ACHN (cell line): ENCODE measurements at regions not wholly inside any gene's neighbourhood (a gene's known extent, or its start where the extent isn't known, plus 50 kb on each side); places are given as distances from the start of the nearest gene placed in this dataset.

Experiments
- DNase-seq: peaks from one replicate; pipeline ENCODE4 v3.0.0-alpha.2; 2015
- in situ Hi-C: cut with HindIII; loops from 2 replicates; pipeline ENCODE4 v1.10.0; 2017; ENCODE audit warnings: low sequenced_read_pairs, low pct_ligation_motif_present, low pct_unique_long_range_greater_than_20kb

DNA sequence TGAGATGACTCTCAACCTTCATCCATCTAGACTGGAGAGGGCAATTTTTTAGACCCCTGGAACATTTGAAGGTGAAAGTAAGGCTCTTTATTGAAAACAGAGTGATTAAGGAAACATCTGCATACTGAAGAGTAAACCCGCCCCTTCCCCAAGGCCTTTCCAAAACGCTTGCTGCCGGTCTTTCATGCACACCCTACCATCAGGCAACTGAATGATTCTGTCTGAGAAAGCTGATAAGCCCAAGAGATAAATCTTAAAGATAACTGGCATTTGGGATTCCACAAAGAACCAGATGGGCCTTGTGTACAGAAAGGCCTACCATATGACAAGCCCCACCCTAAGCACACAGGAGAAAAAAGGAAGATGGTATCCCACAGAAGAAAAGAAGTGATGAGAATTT is 54.4 kb upstream of the PIK3R1 start:
- in situ Hi-C loops, result no loop called here

DNA sequence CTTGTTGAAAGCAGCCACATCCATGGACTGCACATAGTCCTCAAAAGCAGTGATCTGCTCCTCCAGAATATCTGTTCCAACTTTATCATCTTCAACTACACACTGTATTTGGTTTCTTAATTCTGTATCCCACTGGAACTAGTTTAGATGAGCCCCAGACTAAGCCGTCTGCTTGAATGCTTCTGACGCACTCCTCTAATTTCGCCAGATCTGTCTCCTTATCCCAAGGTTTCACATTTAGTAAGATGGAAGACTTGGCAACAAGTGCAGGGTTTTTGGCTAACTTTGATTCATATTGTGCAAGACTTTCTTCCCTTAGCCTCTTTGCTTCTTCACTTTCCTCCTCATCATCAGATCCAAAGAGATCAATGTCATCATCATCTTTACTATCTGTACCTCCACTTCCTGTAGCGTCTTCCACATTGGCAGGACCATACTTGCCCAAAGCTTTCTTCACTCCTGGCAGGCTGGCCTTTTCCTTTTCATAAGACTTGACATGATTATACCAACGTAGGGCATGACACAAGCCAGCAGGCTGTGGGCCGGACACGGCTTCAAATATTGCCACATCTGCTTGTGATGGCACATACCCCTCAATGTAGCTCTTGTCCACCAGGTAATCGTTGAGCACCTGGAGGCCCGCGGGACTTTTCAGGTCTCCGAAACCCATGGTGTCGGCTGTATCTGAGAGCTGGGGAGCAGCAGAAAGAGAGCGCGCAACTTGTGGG is 56.2 kb upstream of the PIK3R1 start:
- in situ Hi-C loops, result no loop called here
- DNase-seq, result no peak

More for the DNA sequence above, 54.4 kb upstream of the PIK3R1 start:
- DNase-seq, result no peak

DNA sequence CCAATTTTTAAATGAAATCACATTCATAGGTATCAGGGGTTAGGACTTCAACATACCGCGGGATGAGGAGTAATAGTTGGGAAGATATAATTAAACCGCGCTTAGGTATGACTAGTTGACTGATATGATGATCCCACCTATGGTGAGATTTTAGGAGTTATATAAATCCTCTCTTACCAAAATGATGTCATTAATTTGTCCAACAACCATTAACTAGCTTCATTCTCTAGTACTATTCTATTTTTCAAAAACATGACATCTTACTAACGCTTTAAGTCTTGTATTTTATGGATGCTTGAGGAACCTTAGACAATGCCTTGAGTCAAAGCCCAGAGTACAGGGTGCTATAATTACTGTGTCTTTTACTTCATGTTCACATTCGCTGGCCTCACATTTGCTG is 59.6 kb upstream of the PIK3R1 start:
- DNase-seq, result no peak
- in situ Hi-C loops, result no loop called here

DNA sequence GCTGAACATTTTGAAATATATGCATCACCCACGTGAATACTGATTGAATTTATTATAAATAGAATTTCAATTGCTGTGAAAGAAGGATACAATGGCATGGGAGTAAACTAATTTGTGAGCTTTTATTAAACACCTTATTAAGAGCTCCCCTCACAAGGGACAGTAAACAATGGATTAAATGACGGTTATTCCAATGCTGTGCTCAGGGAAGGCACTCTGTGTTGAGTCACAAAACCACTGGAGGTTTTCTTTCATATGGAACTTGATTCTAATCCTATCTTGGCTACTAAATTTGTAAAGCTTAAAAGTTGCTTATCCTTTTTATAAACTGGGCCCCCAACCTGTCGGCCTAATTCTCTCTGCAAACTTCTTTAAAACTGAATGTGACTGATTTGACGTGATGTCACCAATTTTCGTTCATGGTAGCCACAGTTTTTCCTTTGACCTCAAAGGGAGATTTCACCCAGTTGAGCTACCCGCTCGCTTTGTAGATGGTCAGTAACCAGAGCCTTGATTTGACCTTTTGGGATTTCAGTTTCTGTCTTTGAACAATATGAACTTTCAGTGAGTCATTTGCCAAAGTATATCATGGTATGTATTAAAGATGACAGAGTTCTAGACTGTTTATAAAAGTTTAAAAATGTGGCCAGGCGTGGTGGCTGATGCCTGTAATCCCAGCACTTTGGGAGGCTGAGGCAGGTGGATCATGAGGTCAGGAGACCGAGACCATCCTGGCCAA is 61.3 kb upstream of the PIK3R1 start:
- in situ Hi-C loops, result no loop called here
- DNase-seq, result no peak

DNA sequence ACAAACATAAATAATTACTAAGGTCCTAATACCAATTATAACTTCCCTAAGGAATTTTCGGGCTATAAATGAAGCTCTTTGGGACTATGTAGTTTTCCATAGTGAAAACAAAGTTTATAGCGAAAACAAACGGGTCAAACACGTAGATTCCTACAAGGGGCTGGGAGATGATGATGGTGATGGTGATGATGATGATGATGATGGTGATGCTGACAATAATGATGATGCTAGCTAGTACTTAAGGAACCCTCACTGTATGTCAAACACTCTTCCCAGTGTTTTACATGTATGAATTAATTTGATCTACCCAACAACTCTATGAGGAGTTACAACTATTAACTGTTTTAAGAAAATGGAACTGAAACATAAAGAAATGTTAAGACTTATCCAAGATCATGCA is 63.7 kb upstream of the PIK3R1 start:
- in situ Hi-C loops, result no loop called here
- DNase-seq, result no peak

DNA sequence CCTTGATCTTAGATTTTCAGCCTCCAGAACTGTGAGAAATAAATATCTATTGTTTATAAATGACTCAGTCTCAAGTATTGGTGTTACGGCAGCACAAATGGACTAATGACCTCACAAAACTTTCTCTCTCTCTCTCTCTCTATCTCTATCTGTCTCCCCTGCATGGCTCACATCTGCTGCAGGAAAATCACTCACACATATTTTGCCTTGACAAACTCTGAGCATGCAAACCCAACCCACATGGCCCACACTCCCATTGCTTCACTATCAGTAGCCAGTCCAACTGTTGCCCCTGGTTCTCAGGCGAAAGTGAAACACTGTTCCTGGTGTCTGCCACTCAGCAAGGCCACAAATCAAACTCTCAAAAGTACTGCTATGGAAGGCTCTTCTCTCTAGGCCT is 66.4 kb upstream of the PIK3R1 start:
- no peak for DNase-seq

DNA sequence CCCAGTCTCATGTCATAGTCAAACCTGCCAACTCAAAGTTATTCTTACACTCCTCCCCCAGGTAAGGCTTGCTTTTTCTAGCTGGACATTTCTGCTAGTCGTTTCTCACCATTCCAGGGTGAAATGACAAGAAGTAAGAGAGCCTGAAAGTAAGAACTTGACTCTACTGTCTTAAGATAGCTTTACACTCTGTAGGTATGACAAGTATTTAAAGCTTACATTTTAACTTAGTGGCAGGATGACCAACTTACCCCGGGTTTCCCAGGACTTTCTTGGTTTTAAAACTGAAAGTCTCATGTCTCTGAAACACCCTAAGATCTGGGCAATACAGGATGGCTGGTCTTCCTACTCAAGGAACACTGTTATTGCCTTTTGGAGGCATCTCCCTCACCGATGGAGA is 67.5 kb upstream of the PIK3R1 start:
- in situ Hi-C loops, result no loop called here
- no peak for DNase-seq

More for the DNA sequence above, 66.4 kb upstream of the PIK3R1 start:
- in situ Hi-C loops, result no loop called here

DNA sequence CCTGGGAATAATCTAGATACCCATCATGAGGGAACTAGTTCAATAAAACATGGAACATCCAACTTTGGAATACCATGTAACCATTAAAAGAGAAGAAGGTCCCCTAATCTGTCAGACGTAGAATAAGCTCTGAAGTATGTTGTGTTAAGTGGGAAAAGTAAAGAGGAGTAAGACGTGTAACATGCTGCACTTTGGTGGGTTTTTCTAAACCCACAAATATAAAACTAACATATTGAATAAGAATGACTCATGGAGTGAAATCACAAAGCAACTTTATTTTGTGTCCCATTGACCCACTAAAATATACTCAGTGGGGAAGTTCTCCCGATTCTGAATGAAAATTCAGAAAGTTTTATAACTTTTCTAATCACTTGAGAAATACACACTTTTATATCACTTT is 67.9 kb upstream of the PIK3R1 start:
- in situ Hi-C loops, result no loop called here
- DNase-seq, result no peak

DNA sequence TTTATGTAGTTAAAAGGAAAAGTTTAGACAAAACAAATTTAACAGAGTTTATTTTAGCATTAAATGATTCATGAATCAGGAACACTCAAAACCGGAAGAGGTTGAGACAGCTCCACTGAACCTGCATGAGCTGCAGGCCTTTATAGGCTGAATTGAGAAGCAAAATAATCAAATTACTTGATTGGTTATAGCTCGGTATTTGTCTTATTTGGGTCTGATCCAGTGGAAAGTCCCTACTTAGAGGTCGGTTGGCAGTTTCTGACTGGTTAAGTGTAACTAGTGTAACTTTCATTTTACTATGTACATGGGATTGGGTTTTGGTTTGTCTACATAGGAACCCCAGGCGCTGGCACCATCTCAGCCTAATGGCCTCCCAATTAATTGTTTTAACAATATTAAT is 74.1 kb upstream of the PIK3R1 start:
- in situ Hi-C loops, result no loop called here
- DNase-seq, result no peak

DNA sequence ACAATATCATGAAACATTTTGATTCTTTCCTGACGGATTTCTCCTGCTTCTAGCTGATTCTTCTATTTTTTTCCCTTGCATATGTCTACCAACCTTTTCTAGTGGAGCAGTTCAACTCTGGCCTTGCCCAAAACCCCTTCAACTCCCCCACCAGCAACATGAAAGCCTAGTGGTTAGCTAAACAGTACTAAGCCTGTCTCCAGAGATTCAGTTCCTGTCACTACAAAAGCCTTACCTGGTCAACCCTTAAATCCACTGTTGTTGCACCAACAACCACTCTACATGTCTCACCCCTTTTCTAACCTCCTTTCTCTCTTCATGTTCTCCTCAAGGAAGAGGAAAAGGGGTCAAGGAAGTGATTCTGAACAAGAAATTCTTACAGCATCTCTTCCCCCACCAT is 74.8 kb upstream of the PIK3R1 start:
- no peak for DNase-seq
- in situ Hi-C loops, result no loop called here

DNA sequence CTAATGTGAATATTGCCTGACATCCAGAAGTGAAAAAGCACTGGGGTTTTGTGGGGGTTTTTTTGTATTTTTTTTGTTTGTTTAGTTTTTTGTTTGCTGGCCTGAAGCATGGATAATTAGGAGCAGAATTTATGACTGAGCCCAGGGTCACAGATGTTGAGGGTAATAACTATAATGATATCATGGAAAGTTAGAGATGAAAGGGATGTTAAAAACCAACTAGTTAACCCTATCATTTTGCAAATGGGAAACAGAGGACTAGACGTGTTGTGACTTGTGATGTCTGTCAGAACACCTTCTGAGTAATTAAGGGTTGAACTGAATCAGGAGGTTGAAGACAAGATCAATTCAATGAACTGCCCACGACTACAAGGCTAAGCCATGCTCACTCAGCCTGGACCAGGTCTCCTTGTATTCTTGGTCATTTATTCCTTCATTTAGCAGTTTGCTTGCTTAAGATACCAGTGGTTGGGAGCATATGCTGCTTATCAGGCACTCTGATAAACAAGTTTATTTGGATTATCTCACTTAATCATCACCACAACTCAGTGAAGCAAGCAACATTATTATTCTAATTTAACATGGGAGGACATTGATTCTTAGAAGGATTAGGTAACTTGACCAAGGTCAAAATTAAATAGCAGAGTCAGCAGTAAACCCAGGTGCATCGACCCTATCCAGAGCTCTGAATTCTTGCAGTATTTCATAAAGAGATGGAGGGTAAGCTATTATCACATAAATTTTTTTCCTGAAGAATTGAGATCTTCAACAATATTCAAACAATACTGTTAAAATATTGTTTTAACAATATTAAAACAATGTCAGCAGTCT is 75.7 kb upstream of the PIK3R1 start:
- no peak for DNase-seq
- in situ Hi-C loops, result no loop called here

DNA sequence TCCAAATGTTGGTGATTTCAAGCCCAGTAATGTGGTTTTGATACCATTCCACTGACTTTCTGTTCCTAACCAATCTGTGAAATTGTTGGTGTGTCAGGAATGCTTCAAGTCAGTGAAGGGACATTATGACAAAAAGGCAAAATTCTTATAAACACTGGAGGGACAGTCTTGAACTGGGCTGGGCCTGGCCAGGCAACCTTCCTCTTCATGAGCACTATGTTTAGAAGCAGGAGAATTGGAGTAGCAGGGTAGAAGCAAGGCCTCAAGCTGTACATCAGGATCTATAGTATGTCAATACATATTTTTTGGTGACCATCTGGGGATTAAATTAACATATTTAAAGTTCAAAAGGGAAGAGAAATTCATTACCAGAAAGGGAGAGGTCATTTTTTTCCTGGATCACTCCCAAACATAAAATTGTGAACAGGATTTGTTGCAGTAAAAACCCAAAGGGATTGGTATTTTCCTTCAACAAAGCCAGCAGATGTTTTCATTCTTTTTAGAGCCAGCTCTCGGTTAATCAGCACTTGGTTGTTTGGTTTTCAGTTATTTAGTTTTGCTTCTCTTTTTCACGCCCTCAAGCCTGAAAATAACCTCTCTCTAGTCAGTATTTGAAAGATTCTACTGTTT is 77.9 kb upstream of the PIK3R1 start:
- no peak for DNase-seq
- in situ Hi-C loops, result no loop called here

DNA sequence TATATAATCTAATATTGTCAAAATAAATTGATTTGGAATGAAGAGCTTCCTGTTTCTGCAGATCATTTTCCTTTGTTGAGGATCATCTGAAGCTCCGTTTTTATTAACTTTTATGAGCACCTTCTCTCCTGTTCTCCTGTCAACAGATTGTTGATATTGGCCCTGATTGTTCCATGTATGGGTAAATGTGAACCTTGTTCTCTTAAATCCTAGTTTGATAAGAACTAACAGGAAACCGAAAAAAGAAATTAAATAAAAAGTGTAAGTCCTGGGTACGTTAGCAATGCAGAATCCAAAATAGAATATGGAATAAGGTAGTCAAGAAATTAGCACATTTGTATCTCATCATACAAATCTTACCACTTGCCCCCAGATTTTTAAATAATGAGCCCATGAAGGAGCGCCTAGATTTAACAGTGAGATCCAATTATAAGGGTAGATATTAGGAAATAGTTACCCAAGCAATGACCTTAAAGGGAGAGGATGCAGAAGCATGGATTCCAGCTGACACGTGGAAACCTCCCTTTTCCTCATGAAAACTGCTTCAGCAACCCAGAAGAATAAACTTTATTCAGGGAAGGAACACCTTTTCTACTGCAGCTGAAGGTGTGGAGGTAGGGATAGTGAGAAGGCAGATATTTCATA is 80.8 kb upstream of the PIK3R1 start:
- in situ Hi-C loops, result no loop called here
- no peak for DNase-seq

DNA sequence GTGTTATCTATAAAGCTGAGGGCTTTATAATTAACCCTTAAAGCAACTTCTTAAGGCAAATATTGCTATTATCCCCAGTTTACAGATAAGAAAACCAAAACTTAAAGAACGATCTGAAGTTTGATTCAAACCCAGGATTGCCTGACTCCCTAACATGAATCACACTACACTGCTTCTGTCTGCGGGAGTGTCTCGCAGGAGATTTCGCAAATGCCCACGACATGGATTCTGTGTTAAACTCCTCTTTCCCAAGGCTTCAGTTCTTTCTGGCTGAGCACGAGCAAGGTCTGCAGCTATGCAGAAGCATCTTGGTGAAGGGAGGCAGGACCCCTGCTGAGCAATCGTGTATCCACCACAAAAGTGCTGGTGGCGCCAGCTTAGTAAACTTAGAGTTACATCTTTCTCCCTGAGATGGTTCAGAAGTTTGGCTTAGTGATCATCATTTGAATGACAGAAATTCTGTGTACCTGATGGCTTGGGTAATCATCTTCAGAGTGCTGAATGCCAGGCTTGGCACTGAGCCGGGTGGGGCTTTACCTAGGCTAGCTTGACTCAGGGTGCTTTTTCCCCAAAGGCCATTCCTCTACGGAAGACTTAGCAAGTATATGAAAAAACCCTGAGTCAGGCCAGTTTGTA is 81.4 kb upstream of the PIK3R1 start:
- in situ Hi-C loops, result no loop called here
- DNase-seq, result no peak

DNA sequence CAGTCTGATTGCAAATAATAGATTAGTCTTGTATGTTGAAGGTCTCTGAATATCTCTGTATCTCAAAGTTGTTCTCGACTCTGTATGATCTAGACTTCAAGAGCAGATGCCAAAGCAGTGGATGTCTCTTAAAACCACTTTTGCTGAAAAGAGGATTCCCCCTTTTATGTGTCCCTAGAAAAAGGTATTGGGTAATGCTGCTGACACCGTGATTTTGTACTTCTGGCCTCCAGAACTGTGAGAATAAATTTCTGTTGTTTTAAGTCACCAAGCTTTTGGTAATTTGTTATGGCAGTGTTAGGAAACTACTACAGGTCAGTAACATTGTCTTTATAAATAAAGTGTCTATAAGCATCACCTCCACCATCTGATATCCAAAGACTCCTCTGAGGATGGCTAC is 85.3 kb upstream of the PIK3R1 start:
- DNase-seq, result no peak
- in situ Hi-C loops, result no loop called here

DNA sequence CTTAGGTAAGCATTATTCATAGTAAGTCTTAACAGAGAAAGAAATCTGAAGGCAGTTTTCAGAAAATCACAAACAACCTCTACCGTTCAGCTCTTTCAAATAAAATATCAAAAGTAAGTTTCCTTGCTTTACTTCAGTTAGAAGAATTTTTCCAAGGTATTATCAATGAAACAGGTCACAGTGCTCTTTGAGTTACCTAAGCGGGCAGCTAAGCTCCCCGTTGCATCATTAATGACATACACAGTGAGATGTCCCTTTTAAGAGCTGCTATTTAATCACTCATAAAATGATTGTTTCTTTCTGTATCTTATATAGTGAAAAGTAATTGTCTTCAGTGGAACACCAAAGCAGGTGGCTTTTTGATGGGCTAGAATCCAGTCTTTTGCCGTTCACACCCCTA is 86.2 kb upstream of the PIK3R1 start:
- in situ Hi-C loops, result no loop called here

DNA sequence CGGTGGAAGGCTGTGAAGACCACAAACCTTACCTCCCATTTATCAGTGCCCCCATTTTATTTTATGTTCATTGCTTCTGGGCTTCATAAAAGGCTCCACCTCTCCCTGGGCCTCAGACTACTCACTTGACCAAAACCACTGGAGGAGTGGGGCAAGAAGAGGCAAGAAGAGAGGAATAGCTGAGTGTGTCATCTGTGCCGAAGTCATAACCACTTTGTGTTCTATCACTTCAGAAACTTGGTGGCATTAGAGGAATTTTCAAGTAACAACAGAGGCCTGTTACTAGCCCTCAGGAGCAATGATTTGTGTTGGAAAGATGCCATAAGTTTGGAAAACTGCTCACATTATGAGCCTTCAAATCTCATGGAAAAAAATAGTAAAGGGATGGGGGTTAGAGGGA is 88.7 kb upstream of the PIK3R1 start:
- no peak for DNase-seq
- in situ Hi-C loops, result no loop called here

More for the DNA sequence above, 86.2 kb upstream of the PIK3R1 start:
- no peak for DNase-seq
